GM23338 (cell line): ENCODE measurements at regions not wholly inside any gene's neighbourhood (a gene's known extent, or its start where the extent isn't known, plus 50 kb on each side); places are given as distances from the start of the nearest gene placed in this dataset.

Experiments used
- ATAC-seq: fragments of 200-7000 bp; cut with Tn5 transposase; 3 replicates; pipeline ENCODE4 v1.9.1; 2020
- DNase-seq: peaks from one replicate; pipeline ENCODE4 v3.0.0-alpha.2; 2015; ENCODE audit warnings: low spot score
- H2AFZ ChIP-seq: fragments of 200-600 bp; sonication (generic); 2 replicates; pipeline ENCODE4 v1.8.0; 2016; ENCODE audit warnings: antibody characterized with exemption, mild to moderate bottlenecking, moderate library complexity
- H3F3A ChIP-seq: fragments of 200-600 bp; sonication (generic); replicated peaks from 2 replicates; pipeline ENCODE4 v1.8.0; 2017; ENCODE audit warnings: antibody characterized with exemption, mixed run types, low read depth
- H3K27ac ChIP-seq: fragments of 200-600 bp; sonication (generic); 2 replicates; pipeline ENCODE4 v1.6.1; 2016; ENCODE audit warnings: low read depth
- H3K27me3 ChIP-seq: fragments of 200-600 bp; sonication (generic); 2 replicates; pipeline ENCODE4 v1.8.0; 2016; ENCODE audit warnings: mild to moderate bottlenecking, mixed run types, moderate library complexity; ENCODE audit not compliant: insufficient read depth
- H3K36me3 ChIP-seq: fragments of 200-600 bp; sonication (generic); 2 replicates; pipeline ENCODE4 v1.8.0; 2016; ENCODE audit warnings: mild to moderate bottlenecking; ENCODE audit not compliant: insufficient read depth
- H3K4me1 ChIP-seq: fragments of 200-600 bp; sonication (generic); 2 replicates; pipeline ENCODE4 v1.8.0; 2016; ENCODE audit warnings: mild to moderate bottlenecking, moderate library complexity; ENCODE audit not compliant: insufficient read depth
- H3K4me2 ChIP-seq: fragments of 200-600 bp; sonication (generic); 2 replicates; pipeline ENCODE4 v1.7.1; 2017; ENCODE audit warnings: mixed run types
- H3K4me3 ChIP-seq: fragments of 200-600 bp; sonication (generic); 2 replicates; pipeline ENCODE4 v1.6.1; 2016; ENCODE audit warnings: mixed run types
- H3K79me2 ChIP-seq: fragments of 200-600 bp; sonication (generic); replicated peaks from 2 replicates; pipeline ENCODE4 v1.8.0; 2017; ENCODE audit warnings: mild to moderate bottlenecking; ENCODE audit not compliant: insufficient read depth
- H3K9me2 ChIP-seq: fragments of 200-600 bp; sonication (generic); 2 replicates; pipeline ENCODE4 v1.8.0; 2017; ENCODE audit not compliant: insufficient read depth
- H4K20me1 ChIP-seq: fragments of 200-600 bp; sonication (generic); replicated peaks from 2 replicates; pipeline ENCODE4 v1.8.0; 2017; ENCODE audit warnings: mild to moderate bottlenecking; ENCODE audit not compliant: insufficient read depth
- H3K27ac Mint-ChIP-seq: 2 replicates; pipeline ENCODE4 v1.8.0; 2020; ENCODE audit warnings: inconsistent platforms, mild to moderate bottlenecking, moderate library complexity, mixed read lengths
- H3K27me3 Mint-ChIP-seq: 3 replicates; pipeline ENCODE4 v1.8.0; 2022; ENCODE audit warnings: low read depth, mild to moderate bottlenecking, moderate library complexity, mixed read lengths, inconsistent platforms; ENCODE audit not compliant: insufficient read depth, poor library complexity
- H3K36me3 Mint-ChIP-seq: 3 replicates; pipeline ENCODE4 v1.8.0; 2021; ENCODE audit warnings: low read depth, mild to moderate bottlenecking, inconsistent platforms, moderate library complexity, mixed read lengths
- H3K4me1 Mint-ChIP-seq: 3 replicates; pipeline ENCODE4 v1.8.0; 2020; ENCODE audit warnings: mild to moderate bottlenecking, inconsistent platforms, mixed read lengths
- H3K4me3 Mint-ChIP-seq: 3 replicates; pipeline ENCODE4 v1.8.0; 2021; ENCODE audit warnings: moderate library complexity, mild to moderate bottlenecking, inconsistent platforms, mixed read lengths
- H3K9me3 Mint-ChIP-seq: 3 replicates; pipeline ENCODE4 v1.8.0; 2020; ENCODE audit warnings: moderate library complexity, mild to moderate bottlenecking, inconsistent platforms, mixed read lengths
- EZH2 ChIP-seq: fragments of 200-600 bp; sonication (generic); IDR thresholded peaks from one replicate; pipeline ENCODE4 v1.8.0; 2017; ENCODE audit warnings: antibody characterized with exemption, mild to moderate bottlenecking, low read depth; ENCODE audit not compliant: unreplicated experiment
- EZH2phosphoT487 ChIP-seq: fragments of 200-600 bp; sonication (generic); IDR thresholded peaks from one replicate; pipeline ENCODE4 v1.8.1; 2018; ENCODE audit warnings: antibody characterized with exemption; ENCODE audit not compliant: unreplicated experiment
- JUNB ChIP-seq: IDR thresholded peaks from one replicate; pipeline ENCODE4 v1.6.1; 2016; ENCODE audit warnings: antibody characterized with exemption; ENCODE audit not compliant: unreplicated experiment
- POLR2AphosphoS5 ChIP-seq: IDR thresholded peaks from 2 replicates; pipeline ENCODE4 v1.6.1; 2016; ENCODE audit warnings: antibody characterized with exemption, low read depth
- STAT1 ChIP-seq: IDR thresholded peaks from one replicate; pipeline ENCODE4 v1.6.1; 2016; ENCODE audit warnings: antibody characterized with exemption; ENCODE audit not compliant: unreplicated experiment
- ZNF114 ChIP-seq: fragments of 250-450 bp; sonication (Bioruptor Pico); IDR thresholded peaks from 2 replicates; pipeline ENCODE4 v1.5.0; 2020; ENCODE audit warnings: mild to moderate bottlenecking, moderate library complexity
- ZNF331 ChIP-seq: fragments of 250-450 bp; sonication (Bioruptor Pico); IDR thresholded peaks from 2 replicates; pipeline ENCODE4 v1.5.0; 2020; ENCODE audit warnings: low read depth, mild to moderate bottlenecking, moderate library complexity
- TF ChIP-seq, protein P1 (sequence below): IDR thresholded peaks from one replicate; pipeline ENCODE4 v1.6.1; 2018; ENCODE audit warnings: antibody characterized with exemption; ENCODE audit not compliant: unreplicated experiment
- TF ChIP-seq, protein P2 (sequence below), 2 experiments: fragments of 200-600 bp in 1 of 2; sonication (generic) in 1 of 2; conservative IDR thresholded peaks; 2 replicates each; pipeline versions ENCODE4 v1.5.1 to v1.6.1; 2016 to 2017; ENCODE audit warnings: antibody characterized with exemption in 2 of 2, low read depth in 2 of 2, mild to moderate bottlenecking in 2 of 2, moderate library complexity in 1 of 2
- TF ChIP-seq, protein P3 (sequence below): fragments of 250-450 bp; sonication (Bioruptor Pico); IDR thresholded peaks from 2 replicates; pipeline ENCODE4 v1.5.0; 2020; ENCODE audit warnings: mild to moderate bottlenecking, moderate library complexity

DNA sequence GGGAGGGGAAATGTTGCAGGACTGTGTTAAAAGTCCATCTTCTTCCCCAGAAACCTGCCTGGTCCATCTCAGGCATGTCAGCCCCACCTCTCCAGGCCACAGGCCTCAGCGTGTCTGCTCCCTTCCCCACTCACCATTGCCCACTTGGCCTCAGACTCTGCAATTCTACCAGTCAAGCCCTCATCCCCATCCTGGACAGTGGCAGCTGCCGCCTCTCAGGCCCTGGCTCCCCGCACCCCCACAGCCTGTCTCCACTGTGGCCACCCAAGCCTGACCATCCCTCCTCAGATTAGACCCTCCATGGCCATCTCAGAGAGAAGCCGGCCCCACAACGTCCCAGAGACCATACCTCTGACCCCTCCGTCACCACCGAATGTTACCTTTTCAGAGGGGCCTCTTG lies 89.9 kb downstream of the BARX1 start (continued):
- TF ChIP-seq, protein P1, sequence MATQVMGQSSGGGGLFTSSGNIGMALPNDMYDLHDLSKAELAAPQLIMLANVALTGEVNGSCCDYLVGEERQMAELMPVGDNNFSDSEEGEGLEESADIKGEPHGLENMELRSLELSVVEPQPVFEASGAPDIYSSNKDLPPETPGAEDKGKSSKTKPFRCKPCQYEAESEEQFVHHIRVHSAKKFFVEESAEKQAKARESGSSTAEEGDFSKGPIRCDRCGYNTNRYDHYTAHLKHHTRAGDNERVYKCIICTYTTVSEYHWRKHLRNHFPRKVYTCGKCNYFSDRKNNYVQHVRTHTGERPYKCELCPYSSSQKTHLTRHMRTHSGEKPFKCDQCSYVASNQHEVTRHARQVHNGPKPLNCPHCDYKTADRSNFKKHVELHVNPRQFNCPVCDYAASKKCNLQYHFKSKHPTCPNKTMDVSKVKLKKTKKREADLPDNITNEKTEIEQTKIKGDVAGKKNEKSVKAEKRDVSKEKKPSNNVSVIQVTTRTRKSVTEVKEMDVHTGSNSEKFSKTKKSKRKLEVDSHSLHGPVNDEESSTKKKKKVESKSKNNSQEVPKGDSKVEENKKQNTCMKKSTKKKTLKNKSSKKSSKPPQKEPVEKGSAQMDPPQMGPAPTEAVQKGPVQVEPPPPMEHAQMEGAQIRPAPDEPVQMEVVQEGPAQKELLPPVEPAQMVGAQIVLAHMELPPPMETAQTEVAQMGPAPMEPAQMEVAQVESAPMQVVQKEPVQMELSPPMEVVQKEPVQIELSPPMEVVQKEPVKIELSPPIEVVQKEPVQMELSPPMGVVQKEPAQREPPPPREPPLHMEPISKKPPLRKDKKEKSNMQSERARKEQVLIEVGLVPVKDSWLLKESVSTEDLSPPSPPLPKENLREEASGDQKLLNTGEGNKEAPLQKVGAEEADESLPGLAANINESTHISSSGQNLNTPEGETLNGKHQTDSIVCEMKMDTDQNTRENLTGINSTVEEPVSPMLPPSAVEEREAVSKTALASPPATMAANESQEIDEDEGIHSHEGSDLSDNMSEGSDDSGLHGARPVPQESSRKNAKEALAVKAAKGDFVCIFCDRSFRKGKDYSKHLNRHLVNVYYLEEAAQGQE, result no peak
- TF ChIP-seq EZH2 (no peak), POLR2AphosphoS5 (no peak)

DNA sequence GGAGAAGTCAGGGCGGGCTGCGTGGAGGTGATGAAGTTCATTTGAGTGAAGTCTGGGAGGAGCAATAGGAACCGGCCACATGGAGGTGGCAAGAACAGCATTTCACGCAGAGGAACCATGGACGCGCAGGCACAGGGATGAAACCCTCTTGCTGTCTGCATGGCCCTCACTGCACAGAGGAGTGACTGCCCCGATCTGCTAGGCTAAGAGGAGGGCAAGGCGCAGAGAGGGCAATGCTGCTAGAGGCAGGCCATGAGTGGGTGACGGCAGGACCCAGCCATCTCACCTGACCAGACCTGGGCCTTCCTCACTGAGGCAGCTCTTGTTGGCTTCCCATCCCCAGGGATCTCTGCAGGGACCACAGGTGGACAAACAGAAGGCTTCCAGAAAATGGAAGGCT lies 90.3 kb downstream of the BARX1 start:
- Histone ChIP-seq H3K9me2 (no peaks in the 10 kb centered on the region), H3K4me1 (peaks cover 15% of the 10 kb centered on the region; the same call in 1 of the 2 replicates), H3K4me2 (no peak overlapping the region), H3K4me3 (no peak overlapping the region), H2AFZ (peak overlapping the region; percentile 94; the same call in 1 of the 2 replicates), H3F3A (no peaks in the 10 kb centered on the region), H3K27ac (no peak overlapping the region), H3K36me3 (no peaks in the 10 kb centered on the region), H4K20me1 (no peaks in the 10 kb centered on the region), H3K27me3 (peaks cover 14% of the 10 kb centered on the region), H3K79me2 (no peaks in the 10 kb centered on the region)
- Mint-ChIP-seq H3K36me3 (no peaks in the 10 kb centered on the region; the same call in 2 of the 3 replicates), H3K9me3 (no peaks in the 10 kb centered on the region), H3K4me1 (peaks cover 34% of the 10 kb centered on the region), H3K4me3 (no peak overlapping the region), H3K27me3 (peaks cover 6% of the 10 kb centered on the region), H3K27ac (no peak overlapping the region)
- no peak for ATAC-seq
- DNase-seq, result no peak
- TF ChIP-seq ZNF114 (CRISPR knock-in tag) (no peak), JUNB (no peak), EZH2phosphoT487 (no peak), POLR2AphosphoS5 (no peak), STAT1 (no peak), ZNF331 (CRISPR knock-in tag) (no peak)
- TF ChIP-seq, protein P1, result no peak
- TF ChIP-seq, protein P2, sequence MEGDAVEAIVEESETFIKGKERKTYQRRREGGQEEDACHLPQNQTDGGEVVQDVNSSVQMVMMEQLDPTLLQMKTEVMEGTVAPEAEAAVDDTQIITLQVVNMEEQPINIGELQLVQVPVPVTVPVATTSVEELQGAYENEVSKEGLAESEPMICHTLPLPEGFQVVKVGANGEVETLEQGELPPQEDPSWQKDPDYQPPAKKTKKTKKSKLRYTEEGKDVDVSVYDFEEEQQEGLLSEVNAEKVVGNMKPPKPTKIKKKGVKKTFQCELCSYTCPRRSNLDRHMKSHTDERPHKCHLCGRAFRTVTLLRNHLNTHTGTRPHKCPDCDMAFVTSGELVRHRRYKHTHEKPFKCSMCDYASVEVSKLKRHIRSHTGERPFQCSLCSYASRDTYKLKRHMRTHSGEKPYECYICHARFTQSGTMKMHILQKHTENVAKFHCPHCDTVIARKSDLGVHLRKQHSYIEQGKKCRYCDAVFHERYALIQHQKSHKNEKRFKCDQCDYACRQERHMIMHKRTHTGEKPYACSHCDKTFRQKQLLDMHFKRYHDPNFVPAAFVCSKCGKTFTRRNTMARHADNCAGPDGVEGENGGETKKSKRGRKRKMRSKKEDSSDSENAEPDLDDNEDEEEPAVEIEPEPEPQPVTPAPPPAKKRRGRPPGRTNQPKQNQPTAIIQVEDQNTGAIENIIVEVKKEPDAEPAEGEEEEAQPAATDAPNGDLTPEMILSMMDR (conservative IDR thresholded peaks at IDR 0.05; ENCODE audit: low read depth in 2 of 2), result no peak
- TF ChIP-seq, protein P3, sequence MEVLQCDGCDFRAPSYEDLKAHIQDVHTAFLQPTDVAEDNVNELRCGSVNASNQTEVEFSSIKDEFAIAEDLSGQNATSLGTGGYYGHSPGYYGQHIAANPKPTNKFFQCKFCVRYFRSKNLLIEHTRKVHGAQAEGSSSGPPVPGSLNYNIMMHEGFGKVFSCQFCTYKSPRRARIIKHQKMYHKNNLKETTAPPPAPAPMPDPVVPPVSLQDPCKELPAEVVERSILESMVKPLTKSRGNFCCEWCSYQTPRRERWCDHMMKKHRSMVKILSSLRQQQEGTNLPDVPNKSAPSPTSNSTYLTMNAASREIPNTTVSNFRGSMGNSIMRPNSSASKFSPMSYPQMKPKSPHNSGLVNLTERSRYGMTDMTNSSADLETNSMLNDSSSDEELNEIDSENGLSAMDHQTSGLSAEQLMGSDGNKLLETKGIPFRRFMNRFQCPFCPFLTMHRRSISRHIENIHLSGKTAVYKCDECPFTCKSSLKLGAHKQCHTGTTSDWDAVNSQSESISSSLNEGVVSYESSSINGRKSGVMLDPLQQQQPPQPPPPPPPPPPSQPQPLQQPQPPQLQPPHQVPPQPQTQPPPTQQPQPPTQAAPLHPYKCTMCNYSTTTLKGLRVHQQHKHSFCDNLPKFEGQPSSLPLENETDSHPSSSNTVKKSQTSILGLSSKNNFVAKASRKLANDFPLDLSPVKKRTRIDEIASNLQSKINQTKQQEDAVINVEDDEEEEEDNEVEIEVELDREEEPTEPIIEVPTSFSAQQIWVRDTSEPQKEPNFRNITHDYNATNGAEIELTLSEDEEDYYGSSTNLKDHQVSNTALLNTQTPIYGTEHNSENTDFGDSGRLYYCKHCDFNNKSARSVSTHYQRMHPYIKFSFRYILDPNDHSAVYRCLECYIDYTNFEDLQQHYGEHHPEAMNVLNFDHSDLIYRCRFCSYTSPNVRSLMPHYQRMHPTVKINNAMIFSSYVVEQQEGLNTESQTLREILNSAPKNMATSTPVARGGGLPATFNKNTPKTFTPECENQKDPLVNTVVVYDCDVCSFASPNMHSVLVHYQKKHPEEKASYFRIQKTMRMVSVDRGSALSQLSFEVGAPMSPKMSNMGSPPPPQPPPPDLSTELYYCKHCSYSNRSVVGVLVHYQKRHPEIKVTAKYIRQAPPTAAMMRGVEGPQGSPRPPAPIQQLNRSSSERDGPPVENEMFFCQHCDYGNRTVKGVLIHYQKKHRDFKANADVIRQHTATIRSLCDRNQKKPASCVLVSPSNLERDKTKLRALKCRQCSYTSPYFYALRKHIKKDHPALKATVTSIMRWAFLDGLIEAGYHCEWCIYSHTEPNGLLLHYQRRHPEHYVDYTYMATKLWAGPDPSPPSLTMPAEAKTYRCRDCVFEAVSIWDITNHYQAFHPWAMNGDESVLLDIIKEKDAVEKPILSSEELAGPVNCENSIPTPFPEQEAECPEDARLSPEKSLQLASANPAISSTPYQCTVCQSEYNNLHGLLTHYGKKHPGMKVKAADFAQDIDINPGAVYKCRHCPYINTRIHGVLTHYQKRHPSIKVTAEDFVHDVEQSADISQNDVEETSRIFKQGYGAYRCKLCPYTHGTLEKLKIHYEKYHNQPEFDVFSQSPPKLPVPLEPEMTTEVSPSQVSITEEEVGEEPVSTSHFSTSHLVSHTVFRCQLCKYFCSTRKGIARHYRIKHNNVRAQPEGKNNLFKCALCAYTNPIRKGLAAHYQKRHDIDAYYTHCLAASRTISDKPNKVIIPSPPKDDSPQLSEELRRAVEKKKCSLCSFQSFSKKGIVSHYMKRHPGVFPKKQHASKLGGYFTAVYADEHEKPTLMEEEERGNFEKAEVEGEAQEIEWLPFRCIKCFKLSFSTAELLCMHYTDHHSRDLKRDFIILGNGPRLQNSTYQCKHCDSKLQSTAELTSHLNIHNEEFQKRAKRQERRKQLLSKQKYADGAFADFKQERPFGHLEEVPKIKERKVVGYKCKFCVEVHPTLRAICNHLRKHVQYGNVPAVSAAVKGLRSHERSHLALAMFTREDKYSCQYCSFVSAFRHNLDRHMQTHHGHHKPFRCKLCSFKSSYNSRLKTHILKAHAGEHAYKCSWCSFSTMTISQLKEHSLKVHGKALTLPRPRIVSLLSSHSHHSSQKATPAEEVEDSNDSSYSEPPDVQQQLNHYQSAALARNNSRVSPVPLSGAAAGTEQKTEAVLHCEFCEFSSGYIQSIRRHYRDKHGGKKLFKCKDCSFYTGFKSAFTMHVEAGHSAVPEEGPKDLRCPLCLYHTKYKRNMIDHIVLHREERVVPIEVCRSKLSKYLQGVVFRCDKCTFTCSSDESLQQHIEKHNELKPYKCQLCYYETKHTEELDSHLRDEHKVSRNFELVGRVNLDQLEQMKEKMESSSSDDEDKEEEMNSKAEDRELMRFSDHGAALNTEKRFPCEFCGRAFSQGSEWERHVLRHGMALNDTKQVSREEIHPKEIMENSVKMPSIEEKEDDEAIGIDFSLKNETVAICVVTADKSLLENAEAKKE (CRISPR knock-in tag), result no peak
